Breast epithelium (tissue), 3 donors: ENCODE measurements at regions not wholly inside any gene's neighbourhood (a gene's known extent, or its start where the extent isn't known, plus 50 kb on each side); places are given as distances from the start of the nearest gene placed in this dataset.

ENCODE experiments used
- CTCF ChIP-seq, 3 donors: fragments of 450-650 bp; IDR thresholded peaks; one replicate each; pipeline ENCODE4 v1.5.1; 2016 to 2017; ENCODE audit warnings: antibody characterized with exemption in 3 of 3, mild to moderate bottlenecking in 3 of 3, moderate library complexity in 3 of 3
- POLR2AphosphoS5 ChIP-seq, 3 donors: sonication (generic); formaldehyde crosslinking; IDR thresholded peaks; one replicate each; pipeline ENCODE4 v1.6.1; 2017; ENCODE audit warnings: antibody characterized with exemption in 3 of 3

GRCh38 chr14:40269436-40269835, 837.2 kb upstream of the FBXO33 start:
- TF ChIP-seq CTCF (IDR thresholded peaks at IDR 0.05), result no peak
- TF ChIP-seq POLR2AphosphoS5 (IDR thresholded peaks at IDR 0.05), result no peak
